Prostate gland (tissue), 2 donors: ENCODE measurements at regions not wholly inside any gene's neighbourhood (a gene's known extent, or its start where the extent isn't known, plus 50 kb on each side); places are given as distances from the start of the nearest gene placed in this dataset.

Experiments used
- POLR2A ChIP-seq: fragments of 450-650 bp; IDR thresholded peaks from one replicate; pipeline ENCODE4 v1.6.1; 2016; ENCODE audit warnings: antibody characterized with exemption, mild to moderate bottlenecking
- TF ChIP-seq, protein P1 (sequence below), 4 experiments: fragments of 200-600 bp in 2 of 4; fragments of 450-650 bp in 2 of 4; sonication (generic) in 2 of 4; IDR thresholded peaks; 1 replicate in 3 of 4; 2 replicates in 1 of 4; pipeline ENCODE4 v1.5.1; 2016 to 2019; ENCODE audit warnings: antibody characterized with exemption in 4 of 4, mild to moderate bottlenecking in 2 of 4, moderate library complexity in 2 of 4

DNA sequence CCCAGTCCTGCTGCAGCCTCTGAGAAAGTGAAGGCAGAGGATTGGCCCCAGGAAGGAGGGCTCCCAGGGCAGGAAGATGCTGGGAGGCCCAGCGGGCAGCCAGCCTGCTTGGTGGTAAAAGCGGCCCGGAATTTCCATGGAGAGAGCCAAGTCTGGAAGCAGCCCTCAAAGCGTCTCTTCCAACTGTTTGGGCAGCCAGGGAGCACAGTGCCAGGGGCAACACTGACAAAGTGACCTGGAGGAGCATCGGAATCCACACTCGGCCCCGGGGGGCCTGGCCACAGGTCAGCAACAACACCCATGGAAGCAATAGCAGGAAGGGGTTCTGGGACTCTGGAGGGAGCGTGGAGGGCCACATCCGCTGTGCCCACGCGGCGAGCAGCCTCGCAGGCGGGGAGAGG is 63.2 kb upstream of the FGFR2 start:
- no peak for TF ChIP-seq POLR2A
- TF ChIP-seq, protein P1, sequence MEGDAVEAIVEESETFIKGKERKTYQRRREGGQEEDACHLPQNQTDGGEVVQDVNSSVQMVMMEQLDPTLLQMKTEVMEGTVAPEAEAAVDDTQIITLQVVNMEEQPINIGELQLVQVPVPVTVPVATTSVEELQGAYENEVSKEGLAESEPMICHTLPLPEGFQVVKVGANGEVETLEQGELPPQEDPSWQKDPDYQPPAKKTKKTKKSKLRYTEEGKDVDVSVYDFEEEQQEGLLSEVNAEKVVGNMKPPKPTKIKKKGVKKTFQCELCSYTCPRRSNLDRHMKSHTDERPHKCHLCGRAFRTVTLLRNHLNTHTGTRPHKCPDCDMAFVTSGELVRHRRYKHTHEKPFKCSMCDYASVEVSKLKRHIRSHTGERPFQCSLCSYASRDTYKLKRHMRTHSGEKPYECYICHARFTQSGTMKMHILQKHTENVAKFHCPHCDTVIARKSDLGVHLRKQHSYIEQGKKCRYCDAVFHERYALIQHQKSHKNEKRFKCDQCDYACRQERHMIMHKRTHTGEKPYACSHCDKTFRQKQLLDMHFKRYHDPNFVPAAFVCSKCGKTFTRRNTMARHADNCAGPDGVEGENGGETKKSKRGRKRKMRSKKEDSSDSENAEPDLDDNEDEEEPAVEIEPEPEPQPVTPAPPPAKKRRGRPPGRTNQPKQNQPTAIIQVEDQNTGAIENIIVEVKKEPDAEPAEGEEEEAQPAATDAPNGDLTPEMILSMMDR (IDR thresholded peaks at IDR 0.05) = no peak
